NCI-H1417 (cell line): ENCODE measurements at regions not wholly inside any gene's neighbourhood (a gene's known extent, or its start where the extent isn't known, plus 50 kb on each side); places are given as distances from the start of the nearest gene placed in this dataset.
"Not testable (repeated sequence)": the region's sequence is repeated elsewhere in the genome, so short reads cannot be mapped to it uniquely, and the experiment has no call there.

Experiments used
- DNase-seq, 3 experiments: peaks; one replicate each; lab custom pipeline; 2025; lab: John Stamatoyannopoulos, UW

- DNase-seq = not testable (repeated sequence)
Observed at GRCh38 chr17:13659051-13659450, 57.3 kb upstream of the HS3ST3A1 start.

- DNase-seq = no peak
Observed at GRCh38 chr17:13665872-13666635, 64.3 kb upstream of the HS3ST3A1 start.

GRCh38 chr17:13671341-13671740 is 69.6 kb upstream of the HS3ST3A1 start:
- DNase-seq = no peak

DNA sequence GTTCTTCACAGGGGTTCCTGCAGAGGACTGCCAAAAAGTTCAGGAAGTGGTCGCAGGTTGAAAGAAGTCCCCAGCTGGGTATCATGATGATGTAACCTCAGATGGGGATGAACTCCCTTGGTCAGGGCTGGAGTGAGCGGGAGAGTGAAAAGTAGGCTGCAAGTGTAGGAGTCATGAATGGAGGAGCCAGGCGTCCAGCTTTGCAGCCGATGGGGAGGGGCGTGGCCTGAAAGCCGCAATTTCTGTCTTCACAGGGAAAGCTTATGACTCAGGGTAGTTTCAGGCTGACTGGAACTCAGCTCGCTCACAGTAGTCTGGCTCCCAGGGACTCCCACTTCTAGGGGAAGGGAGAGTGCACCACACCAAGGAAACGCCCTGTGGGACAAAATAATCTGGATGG is 70.0 kb upstream of the HS3ST3A1 start:
- no peak for DNase-seq

GRCh38 chr17:13678361-13678760 is 76.6 kb upstream of the HS3ST3A1 start:
- DNase-seq = no peak

DNA sequence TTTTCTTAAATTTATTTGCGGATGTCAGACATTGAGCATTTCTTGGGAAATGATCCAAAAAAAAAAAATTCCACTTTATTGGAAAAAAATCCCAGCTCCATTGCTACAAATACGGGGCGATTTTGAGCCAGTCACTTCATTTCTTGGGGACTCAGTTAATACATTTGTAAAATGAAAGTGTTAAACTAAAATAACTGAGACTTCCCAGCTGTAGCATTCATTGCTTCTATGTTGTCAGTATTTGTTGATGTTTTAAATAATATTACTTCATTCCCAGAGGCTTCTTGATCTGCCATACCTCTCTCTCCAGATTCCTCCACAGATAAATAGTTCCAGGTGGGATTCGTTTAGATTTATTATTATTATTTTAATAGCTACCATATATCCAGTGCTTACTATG is 77.1 kb upstream of the HS3ST3A1 start:
- DNase-seq = no peak

- DNase-seq = no peak
Observed at GRCh38 chr17:13688716-13689115, 87.0 kb upstream of the HS3ST3A1 start.

GRCh38 chr17:13690806-13691205 is 89.1 kb upstream of the HS3ST3A1 start:
- no peak for DNase-seq

DNA sequence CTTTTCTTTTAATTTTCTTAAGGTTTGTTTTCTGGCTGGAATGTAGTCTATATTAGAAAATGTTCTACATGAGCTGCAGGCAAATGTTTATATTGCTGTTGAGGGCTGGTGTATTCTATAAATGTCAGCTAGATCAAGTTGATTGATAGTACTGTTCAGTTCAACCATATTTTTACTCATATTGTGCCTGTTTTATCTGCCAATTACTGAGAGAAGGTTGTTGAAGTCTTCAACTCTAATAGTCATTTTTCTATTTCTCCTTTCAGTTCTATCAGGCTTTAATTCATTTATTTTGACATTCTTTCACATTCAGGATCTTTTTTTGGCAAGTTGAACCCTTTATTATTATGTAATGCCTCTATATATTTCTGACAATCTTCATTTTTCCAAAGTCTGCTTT is 93.2 kb upstream of the HS3ST3A1 start:
- DNase-seq = no peak

DNA sequence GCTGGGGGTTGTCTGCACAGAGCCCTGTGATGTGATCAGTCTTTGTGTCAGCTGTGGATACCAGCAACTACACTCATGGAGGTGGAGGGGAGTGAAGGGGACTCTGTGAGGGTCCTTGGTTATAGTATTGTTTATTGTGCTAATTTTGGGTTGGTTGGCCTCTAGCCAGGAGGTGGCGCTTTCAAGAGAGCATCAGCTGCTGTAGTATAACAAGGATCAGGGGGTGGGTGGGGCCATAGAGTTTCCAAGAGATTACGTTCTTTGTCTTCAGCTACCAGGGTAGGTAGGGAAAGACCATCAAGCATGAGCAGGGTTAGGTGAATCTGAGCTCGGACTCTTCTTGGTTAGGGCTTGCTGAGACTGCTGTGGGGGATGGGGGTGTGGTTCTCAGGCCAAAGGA is 97.1 kb upstream of the HS3ST3A1 start:
- DNase-seq = no peak

DNA sequence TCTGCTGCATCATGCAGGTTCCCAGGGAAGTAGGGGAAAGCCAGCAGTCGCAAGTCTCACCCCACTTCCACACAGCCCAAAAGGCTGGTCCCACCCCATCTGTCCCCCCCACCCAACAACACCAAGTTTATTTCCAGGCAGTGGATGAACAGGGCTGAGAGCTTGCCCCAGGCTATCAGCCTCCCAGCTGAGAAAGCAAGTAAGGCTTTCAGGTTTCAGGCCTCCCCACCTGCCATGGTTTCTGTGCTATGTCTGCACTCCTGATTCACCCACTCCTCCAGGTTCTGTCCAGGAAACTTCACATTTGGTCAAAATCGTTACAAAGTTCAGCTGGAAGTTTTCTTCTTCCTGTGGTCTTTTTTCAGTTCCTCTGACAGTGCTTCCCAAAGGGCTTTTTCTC is 97.5 kb upstream of the HS3ST3A1 start:
- DNase-seq = no peak

DNA sequence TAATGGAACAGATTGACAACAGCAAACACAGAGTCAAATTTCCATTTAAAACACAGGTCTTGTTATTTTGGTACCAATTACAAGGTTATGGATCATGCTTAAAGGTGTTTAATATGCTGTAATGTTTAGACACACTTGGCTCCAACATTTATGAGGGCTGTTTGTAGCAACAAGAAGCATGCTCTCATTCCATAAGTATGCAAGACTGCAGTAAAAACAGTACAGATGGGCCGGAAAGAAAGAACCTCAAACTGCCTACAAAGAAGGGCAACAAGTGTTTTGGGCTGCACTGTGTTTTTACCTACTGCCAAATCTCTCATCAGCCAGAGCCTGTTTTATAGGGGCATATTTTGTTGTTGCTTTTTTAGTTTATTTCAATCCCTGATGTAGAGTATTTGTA is 100.5 kb upstream of the HS3ST3A1 start:
- no peak for DNase-seq

DNA sequence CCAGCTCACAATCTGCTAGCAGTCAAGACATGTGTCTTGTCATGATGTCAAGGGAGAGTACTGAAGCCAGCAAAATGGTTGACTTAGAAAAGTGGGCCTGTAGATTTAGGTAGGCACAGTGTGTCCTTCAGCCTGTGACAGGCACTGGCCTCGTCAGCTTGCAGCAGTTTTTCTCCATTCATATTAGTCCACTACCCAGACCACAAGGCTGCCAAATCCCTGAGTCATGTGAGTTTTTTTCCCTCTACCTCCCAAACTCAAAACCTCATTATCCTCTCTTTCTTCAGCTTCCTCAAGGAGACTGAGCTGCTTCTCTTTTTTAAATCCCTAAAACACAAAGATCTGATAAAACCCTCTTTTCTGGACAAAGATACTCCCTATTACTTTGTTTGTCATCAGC is 102.6 kb upstream of the HS3ST3A1 start:
- no peak for DNase-seq

DNA sequence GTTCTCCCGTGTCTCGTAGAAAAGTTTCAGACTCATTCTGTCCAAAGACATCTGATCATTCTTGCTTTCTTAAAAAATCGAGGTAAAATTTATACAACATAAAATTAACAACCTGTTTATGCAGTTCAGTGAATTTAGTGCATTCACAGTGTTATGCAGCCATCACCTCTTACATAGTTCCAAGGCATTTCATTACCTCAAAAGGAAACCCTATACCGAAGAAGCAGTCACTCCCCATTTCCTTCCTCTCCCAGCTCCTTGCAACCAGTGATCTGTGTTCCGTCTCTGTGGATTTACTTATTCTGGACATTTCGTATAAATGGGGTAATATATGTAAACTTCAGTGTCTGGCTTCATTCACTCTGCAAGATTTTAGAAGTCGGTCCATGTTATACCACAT is 103.5 kb upstream of the HS3ST3A1 start:
- DNase-seq = no peak

DNA sequence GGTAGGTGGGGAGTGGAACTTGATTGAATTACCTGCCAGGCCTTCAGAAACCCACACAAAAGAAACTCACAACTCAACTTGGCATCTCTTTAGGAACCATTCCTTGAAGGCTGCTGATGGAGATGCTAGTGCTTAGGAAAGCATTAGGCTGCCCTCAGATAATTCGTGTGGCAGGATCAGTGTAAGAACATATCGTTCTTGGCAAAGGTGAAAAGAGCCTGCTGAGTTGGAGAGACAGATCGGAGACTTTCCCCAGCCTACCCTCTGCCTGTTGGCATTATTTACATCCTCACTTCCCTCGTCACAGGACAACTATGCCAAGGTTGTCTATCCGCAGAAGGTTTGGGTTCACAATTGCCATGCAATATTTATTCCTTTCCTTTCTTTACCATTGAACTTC is 120.0 kb upstream of the HS3ST3A1 start:
- no peak for DNase-seq

- DNase-seq = no peak
Observed at GRCh38 chr17:13725288-13725990, 123.7 kb upstream of the HS3ST3A1 start.

GRCh38 chr17:13727441-13728171 is 125.9 kb upstream of the HS3ST3A1 start:
- no peak for DNase-seq

DNA sequence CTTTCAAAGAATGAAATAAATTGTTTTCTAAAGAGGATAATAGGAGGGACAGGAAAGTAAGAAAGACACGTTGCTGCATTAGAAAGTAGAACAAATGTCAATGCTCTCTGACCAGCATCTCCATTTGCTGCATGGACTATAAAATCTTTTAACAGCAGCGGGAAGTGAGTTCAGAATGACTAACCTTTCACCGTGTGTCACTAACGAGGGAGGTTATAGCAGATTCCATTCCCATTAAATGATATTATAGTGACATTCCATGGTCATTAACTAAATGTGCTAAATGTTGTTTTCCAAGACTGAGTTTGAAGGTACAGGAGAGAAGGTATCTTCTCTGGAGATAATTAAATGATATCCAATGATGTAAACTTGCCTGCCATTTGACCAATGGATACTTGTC is 127.1 kb upstream of the HS3ST3A1 start:
- no peak for DNase-seq

- DNase-seq = no peak
Observed at GRCh38 chr17:13729466-13730134, 127.9 kb upstream of the HS3ST3A1 start.

GRCh38 chr17:13734880-13735279 is 133.2 kb upstream of the HS3ST3A1 start:
- no peak for DNase-seq

- DNase-seq = no peak
Observed at GRCh38 chr17:13735444-13735843, 133.7 kb upstream of the HS3ST3A1 start.

GRCh38 chr17:13735861-13736260 is 134.1 kb upstream of the HS3ST3A1 start:
- DNase-seq = no peak
